HCT116 (cell line): ENCODE measurements at regions not wholly inside any gene's neighbourhood (a gene's known extent, or its start where the extent isn't known, plus 50 kb on each side); places are given as distances from the start of the nearest gene placed in this dataset.

ENCODE experiments used
- ATAC-seq: fragments of 200-7000 bp; cut with Tn5 transposase; 2 replicates; pipeline ENCODE4 v1.9.1; 2020; ENCODE audit warnings: mild to moderate bottlenecking, moderate library complexity
- BruUV-seq: library from RNA; stranded (reverse); fragments of 400-500 nt; replicated peaks from 2 replicates; lab custom pipeline; 2021; lab: Mats Ljungman, UMichigan
- CTCF ChIA-PET: fragments of 300-600 bp; sonication (Branson Sonifier 250); formaldehyde crosslinking; loops from one replicate; lab custom pipeline; 2021; ENCODE audit warnings: antibody characterized with exemption; lab: Charles Lee
- POLR2A ChIA-PET: fragments of 300-600, 350-600 bp; sonication (Branson Sonifier 250); formaldehyde crosslinking; loops from one replicate; lab custom pipeline; 2021; ENCODE audit warnings: antibody characterized with exemption; lab: Charles Lee
- RAD21 ChIA-PET, 2 experiments: fragments of 300-600 bp; sonication (Branson Sonifier 250); formaldehyde crosslinking; loops; one replicate each; lab custom pipeline; 2023; ENCODE audit warnings: low total read pairs in 2 of 2; ENCODE audit not compliant: uncharacterized antibody in 2 of 2, unreplicated experiment in 2 of 2, low non-redundant PET in 1 of 2; lab: Charles Lee
- DNase-seq: peaks from one replicate; pipeline ENCODE4 v3.0.0-alpha.2; 2010; ENCODE audit warnings: low read depth, low spot score
- H2AFZ ChIP-seq: fragments of 200-600 bp; shearing (Covaris generic), sonication (generic); 2 replicates; pipeline ENCODE4 v1.6.1; 2017; ENCODE audit warnings: low read depth, mixed run types, mixed read lengths, antibody characterized with exemption, low read length; ENCODE audit not compliant: poor library complexity, severe bottlenecking
- H3K27ac ChIP-seq: 2 replicates; pipeline ENCODE4 v1.5.1; 2012; ENCODE audit warnings: low read depth, low read length
- H3K27me3 ChIP-seq: fragments of 200-600 bp; sonication (generic); 2 replicates; pipeline ENCODE4 v1.6.1; 2016; ENCODE audit warnings: mixed run types, low read length, mixed read lengths; ENCODE audit not compliant: insufficient read depth
- H3K36me3 ChIP-seq, 2 experiments: fragments of 200-500 bp in 1 of 2; fragments of 200-600 bp in 1 of 2; sonication (Bioruptor generic) in 1 of 2; sonication (generic) in 1 of 2; 2 replicates each; pipeline versions ENCODE4 v1.5.1 to v1.6.1; 2014 to 2016; ENCODE audit warnings: low read length in 2 of 2, inconsistent platforms in 1 of 2, mixed read lengths in 1 of 2, mixed run types in 1 of 2; ENCODE audit not compliant: insufficient read depth in 2 of 2, control insufficient read depth in 1 of 2
- H3K4me1 ChIP-seq, 2 experiments: fragments of 200-600 bp in 1 of 2; sonication (generic) in 1 of 2; 2 replicates each; pipeline versions ENCODE4 v1.5.1 to v1.6.1; 2012 to 2017; ENCODE audit warnings: low read length in 2 of 2, inconsistent platforms in 1 of 2, mild to moderate bottlenecking in 1 of 2, mixed read lengths in 1 of 2, mixed run types in 1 of 2, moderate library complexity in 1 of 2; ENCODE audit not compliant: insufficient read depth in 2 of 2, control insufficient read depth in 1 of 2
- H3K4me2 ChIP-seq: fragments of 200-600 bp; sonication (generic); 2 replicates; pipeline ENCODE4 v1.6.1; 2017; ENCODE audit warnings: mixed run types, low read length, mixed read lengths
- H3K4me3 ChIP-seq, 2 experiments: fragments of 200-600 bp in 1 of 2; sonication (generic) in 1 of 2; replicated peaks in 1 of 2; 2 replicates each; pipeline ENCODE4 v1.5.1; 2011 to 2016; ENCODE audit warnings: low read length in 2 of 2, control low read depth in 1 of 2, low read depth in 1 of 2, mild to moderate bottlenecking in 1 of 2, mixed read lengths in 1 of 2, mixed run types in 1 of 2
- H3K79me2 ChIP-seq: fragments of 200-600 bp; sonication (generic); 2 replicates; pipeline ENCODE4 v1.6.1; 2017; ENCODE audit warnings: mild to moderate bottlenecking, mixed run types, low read length, moderate library complexity, mixed read lengths; ENCODE audit not compliant: insufficient read depth
- H3K9ac ChIP-seq: fragments of 200-600 bp; sonication (generic); 2 replicates; pipeline ENCODE4 v1.6.1; 2016; ENCODE audit warnings: low read length, mixed read lengths
- H3K9me2 ChIP-seq: fragments of 200-600 bp; sonication (generic), shearing (Covaris generic); 2 replicates; pipeline ENCODE4 v1.6.1; 2017; ENCODE audit warnings: mixed run types, mild to moderate bottlenecking, moderate library complexity; ENCODE audit not compliant: insufficient read depth
- H3K9me3 ChIP-seq, 2 experiments: fragments of 200-500 bp in 1 of 2; fragments of 200-600 bp in 1 of 2; sonication (Bioruptor generic) in 1 of 2; sonication (generic) in 1 of 2; 2 replicates each; pipeline ENCODE4 v1.6.1; 2014 to 2017; ENCODE audit warnings: low read length in 2 of 2, mixed read lengths in 2 of 2, inconsistent platforms in 1 of 2, low read depth in 1 of 2, mild to moderate bottlenecking in 1 of 2, mixed run types in 1 of 2, moderate library complexity in 1 of 2; ENCODE audit not compliant: control insufficient read depth in 1 of 2, insufficient read depth in 1 of 2
- H4K20me1 ChIP-seq: fragments of 200-600 bp; sonication (generic), shearing (Covaris generic); 2 replicates; pipeline ENCODE4 v1.6.1; 2017; ENCODE audit warnings: mixed run types, mild to moderate bottlenecking, moderate library complexity; ENCODE audit not compliant: insufficient read depth
- CBX3 ChIP-seq: IDR thresholded peaks from 2 replicates; pipeline ENCODE4 v1.6.1; 2012; ENCODE audit warnings: low read depth
- CTCF ChIP-seq, 3 experiments: fragments of 200-600 bp in 1 of 3; sonication (generic) in 1 of 3; IDR thresholded peaks in 2 of 3; conservative IDR thresholded peaks in 1 of 3; 2 replicates each; pipeline ENCODE4 v1.5.1; 2012 to 2017; ENCODE audit warnings: low read depth in 2 of 3, low read length in 2 of 3, antibody characterized with exemption in 1 of 3, borderline replicate concordance in 1 of 3, control low read depth in 1 of 3, mild to moderate bottlenecking in 1 of 3, mixed read lengths in 1 of 3, mixed run types in 1 of 3, moderate library complexity in 1 of 3; ENCODE audit not compliant: insufficient read depth in 1 of 3
- EGR1 ChIP-seq: IDR thresholded peaks from 2 replicates; pipeline ENCODE4 v1.6.1; 2012; ENCODE audit warnings: low read depth
- ELF1 ChIP-seq: IDR thresholded peaks from 2 replicates; pipeline ENCODE4 v1.6.1; 2012; ENCODE audit warnings: low read depth, borderline replicate concordance
- EZH2 ChIP-seq: fragments of 200-600 bp; sonication (generic); IDR thresholded peaks from 2 replicates; pipeline ENCODE4 v1.6.1; 2017; ENCODE audit warnings: antibody characterized with exemption, mixed run types
- FOSL1 ChIP-seq: IDR thresholded peaks from 2 replicates; pipeline ENCODE4 v1.6.1; 2012; ENCODE audit warnings: low read depth
- MAX ChIP-seq: IDR thresholded peaks from 2 replicates; pipeline ENCODE4 v1.6.1; 2012
- POLR2A ChIP-seq: IDR thresholded peaks from 2 replicates; pipeline ENCODE4 v1.7.0; 2011; ENCODE audit warnings: borderline replicate concordance; ENCODE audit not compliant: insufficient read depth, insufficient read length; ENCODE audit errors: extremely low read depth
- RAD21 ChIP-seq: IDR thresholded peaks from 2 replicates; pipeline ENCODE4 v1.6.1; 2012; ENCODE audit warnings: low read depth, mild to moderate bottlenecking
- SP1 ChIP-seq: IDR thresholded peaks from 2 replicates; pipeline ENCODE4 v1.6.1; 2012; ENCODE audit warnings: low read depth
- SRF ChIP-seq: IDR thresholded peaks from 2 replicates; pipeline ENCODE4 v1.6.1; 2012; ENCODE audit warnings: low read depth
- TCF7L2 ChIP-seq: IDR thresholded peaks from 2 replicates; pipeline ENCODE4 v1.7.0; 2011; ENCODE audit warnings: borderline replicate concordance, inconsistent platforms; ENCODE audit not compliant: insufficient read depth, insufficient read length; ENCODE audit errors: extremely low read depth
- intact Hi-C: fragments of 100-400 bp; cut with micrococcal nuclease; formaldehyde crosslinking; loops from 2 replicates; pipeline ENCODE4 v1.10.0; 2022
- TF ChIP-seq, protein P1 (sequence below): IDR thresholded peaks from 2 replicates; pipeline ENCODE4 v1.6.1; 2012

DNA sequence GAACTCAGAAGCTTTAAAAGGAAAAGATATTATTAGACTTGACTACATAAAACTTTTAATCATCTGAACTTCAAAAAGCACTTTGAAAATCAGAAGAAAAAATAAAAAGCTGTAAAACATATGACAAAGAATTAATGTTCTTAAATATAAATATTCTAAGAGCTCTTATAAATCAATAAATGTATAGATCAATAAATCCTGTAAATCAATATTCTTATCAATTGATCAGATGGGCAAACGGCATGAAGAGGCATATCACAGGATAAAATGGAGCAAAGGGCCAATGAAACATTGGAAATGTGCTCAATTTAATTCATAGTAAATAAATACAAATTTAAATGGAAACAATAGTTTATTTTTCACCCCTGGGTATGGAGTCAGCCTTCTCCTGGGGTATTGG is 66.1 kb upstream of the SMYD2 start:
- Histone ChIP-seq H3K27me3 (peaks cover 22% of the 10 kb centered on the region), H3K4me1 (peaks cover 0 to 4% of the 10 kb centered on the region in 2 experiments; a peak in 1 of 4 replicates), H3K27ac (no peak overlapping the region), H3K9me2 (no peaks in the 10 kb centered on the region)
- intact Hi-C loops, result loop anchor here (1.0 to 5.0 kb wide), 4 partner anchors 113 to 1312 kb away; no protein-coding TSS in a partner anchor
- no peak for DNase-seq
- no peak for TF ChIP-seq CBX3
- no peak for TF ChIP-seq MAX
- no peak for TF ChIP-seq POLR2A
- no peak for TF ChIP-seq RAD21
- TF ChIP-seq CTCF (IDR thresholded peaks at IDR 0.05 in 2 of 3, conservative IDR thresholded peaks at IDR 0.05 in 1 of 3; ENCODE audit: borderline replicate concordance in 1 of 3, insufficient read depth in 1 of 3, low read depth in 2 of 3, low read length in 2 of 3), result no peak
- TF ChIP-seq FOSL1, result no peak
- TF ChIP-seq SRF, result no peak
- TF ChIP-seq ELF1, result no peak
- no peak for TF ChIP-seq TCF7L2
- TF ChIP-seq, protein P1, sequence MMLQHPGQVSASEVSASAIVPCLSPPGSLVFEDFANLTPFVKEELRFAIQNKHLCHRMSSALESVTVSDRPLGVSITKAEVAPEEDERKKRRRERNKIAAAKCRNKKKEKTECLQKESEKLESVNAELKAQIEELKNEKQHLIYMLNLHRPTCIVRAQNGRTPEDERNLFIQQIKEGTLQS, result no peak
- no peak for TF ChIP-seq EZH2
- no peak for TF ChIP-seq EGR1
- no peak for TF ChIP-seq SP1
- TF ChIP-seq, all 23 proteins: peak for 0
- H3K4me2 ChIP-seq, result no peak overlapping the region
- H3K4me3 ChIP-seq, result no peak overlapping the region
- H3K36me3 ChIP-seq, result no peaks in the 10 kb centered on the region
- ChIA-PET CTCF (interaction anchor here (0.8 to 8.4 kb wide), 8 partner anchors 47 to 1312 kb away, joined by 4 to 210 read pairs (median 6); partner anchors contain the start of gene PTPN14), POLR2A (interaction anchor here (0.7 to 1.6 kb wide), 2 partner anchors 113 to 370 kb away, joined by 3 to 4 read pairs; no protein-coding TSS in a partner anchor), RAD21 (interaction anchor here (0.7 to 2.1 kb wide), 5 partner anchors 110 to 118 kb away, joined by 3 to 32 read pairs (median 14); no protein-coding TSS in a partner anchor)
- no peaks in the 10 kb centered on the region for H3K79me2 ChIP-seq
- no peak overlapping the region for H3K9ac ChIP-seq
- no TSS peak for BruUV-seq
- H4K20me1 ChIP-seq, result no peaks in the 10 kb centered on the region
- ATAC-seq, result no peak
- no peaks in the 10 kb centered on the region for H3K9me3 ChIP-seq
- no peak overlapping the region for H2AFZ ChIP-seq
